Epithelial cell of esophagus (primary cell): ENCODE measurements at regions not wholly inside any gene's neighbourhood (a gene's known extent, or its start where the extent isn't known, plus 50 kb on each side); places are given as distances from the start of the nearest gene placed in this dataset.
"Not testable (repeated sequence)": the region's sequence is repeated elsewhere in the genome, so short reads cannot be mapped to it uniquely, and the experiment has no call there.

Experiments used
- DNase-seq: peaks from one replicate; pipeline ENCODE4 v3.0.0; 2010; ENCODE audit warnings: low read depth
- H3K4me3 ChIP-seq: 2 replicates; pipeline ENCODE4 v1.5.1; 2011; ENCODE audit warnings: mild to moderate bottlenecking, low read length, control low read depth
- CTCF ChIP-seq: IDR thresholded peaks from 2 replicates; pipeline ENCODE4 v1.5.1; 2011; ENCODE audit warnings: low read depth, mild to moderate bottlenecking, low read length, control low read depth, inconsistent platforms; ENCODE audit not compliant: insufficient read depth; ENCODE audit errors: missing control alignments

- no peak for DNase-seq
- no peak for TF ChIP-seq CTCF
- H3K4me3 ChIP-seq: no peak overlapping the region
Observed at GRCh38 chr4:126409746-126410145, 1095.0 kb downstream of the FAT4 start.

- H3K4me3 ChIP-seq: no peak overlapping the region
- no peak for DNase-seq
- TF ChIP-seq CTCF: no peak
Observed at GRCh38 chr4:126411047-126411446, 1096.3 kb downstream of the FAT4 start.

- not testable (repeated sequence) for H3K4me3 ChIP-seq, DNase-seq
Observed at GRCh38 chr4:126412310-126412709, 1097.6 kb downstream of the FAT4 start.

- DNase-seq: no peak
- H3K4me3 ChIP-seq: no peak overlapping the region
- TF ChIP-seq CTCF: no peak
Observed at GRCh38 chr4:126414741-126415140, 1100.0 kb downstream of the FAT4 start.

GRCh38 chr4:126419266-126419665, 1104.5 kb downstream of the FAT4 start:
- H3K4me3 ChIP-seq: no peak overlapping the region
- no peak for DNase-seq
- no peak for TF ChIP-seq CTCF

GRCh38 chr4:126427853-126428252, 1113.1 kb downstream of the FAT4 start:
- TF ChIP-seq CTCF: no peak
- no peak for DNase-seq

GRCh38 chr4:126431049-126431448, 1116.3 kb downstream of the FAT4 start:
- no peak overlapping the region for H3K4me3 ChIP-seq
- DNase-seq: no peak
- no peak for TF ChIP-seq CTCF

More at GRCh38 chr4:126427853-126428252, 1113.1 kb downstream of the FAT4 start:
- H3K4me3 ChIP-seq: no peak overlapping the region

- no peak for DNase-seq
- H3K4me3 ChIP-seq: no peak overlapping the region
- TF ChIP-seq CTCF: no peak
Observed at GRCh38 chr4:126435491-126435890, 1120.7 kb downstream of the FAT4 start.
